ENCODE measurements at regions not wholly inside any gene's neighbourhood (a gene's known extent, or its start where the extent isn't known, plus 50 kb on each side); places are given as distances from the start of the nearest gene placed in this dataset.
"Not testable (repeated sequence)": the region's sequence is repeated elsewhere in the genome, so short reads cannot be mapped to it uniquely, and the experiment has no call there.

DNA sequence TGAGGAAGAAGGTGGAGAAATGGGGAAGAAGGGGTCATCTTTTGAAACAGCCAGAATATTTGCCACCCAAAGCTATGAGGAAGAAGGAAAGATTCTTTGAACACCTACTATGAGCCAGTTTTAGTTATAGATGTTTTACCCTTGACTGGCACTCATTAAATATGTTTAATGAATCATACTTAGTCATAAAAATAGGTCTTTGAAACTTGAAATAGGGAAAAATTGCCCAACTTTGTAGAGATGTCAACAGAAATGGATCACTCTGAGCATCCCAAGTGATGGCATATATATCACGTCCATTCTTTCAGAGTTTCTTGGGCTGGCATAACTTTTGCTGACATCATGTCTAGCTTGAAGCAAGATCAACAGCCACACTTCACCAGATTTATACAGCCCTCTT is 263.5 kb downstream of the RPAP3 start:
- CTCF ChIA-PET = interaction anchor here (1.7 kb wide), 1 partner anchor 45 kb away, joined by 4 read pairs; no protein-coding TSS in a partner anchor
- no peak for TF ChIP-seq CTCF (IDR thresholded peaks at IDR 0.05; ENCODE audit: insufficient read depth, low read length, missing control alignments)
- POLR2A ChIA-PET = no interaction called here
- DNase-seq (ENCODE audit: low read depth, low spot score) = no peak
- H3K4me3 ChIP-seq (ENCODE audit: low read depth, low read length) = no peak overlapping the region

DNA sequence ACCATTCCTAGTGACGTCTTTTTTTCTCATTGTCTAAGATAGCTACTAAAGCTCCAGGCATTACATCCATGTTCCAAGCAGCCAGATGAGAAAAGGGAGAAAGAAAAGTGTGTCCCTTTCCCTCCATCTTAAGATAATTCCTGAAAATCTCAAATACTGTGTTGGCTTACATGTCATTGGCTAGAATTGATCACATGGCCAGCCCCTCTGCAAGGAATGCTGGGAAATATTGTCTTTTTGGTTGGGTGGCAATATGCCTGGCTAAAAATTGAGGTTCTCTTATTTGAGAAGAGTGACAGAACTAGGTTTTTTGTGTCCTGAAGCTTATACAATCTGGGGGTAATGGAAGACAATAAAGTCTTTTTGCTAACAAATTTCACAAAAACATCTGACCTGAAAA is 264.3 kb downstream of the RPAP3 start:
- ChIA-PET POLR2A (no interaction called here), CTCF (interaction anchor here (1.7 kb wide), 1 partner anchor 44 kb away, joined by 4 read pairs; no protein-coding TSS in a partner anchor)
- no peak overlapping the region for H3K4me3 ChIP-seq (ENCODE audit: low read depth, low read length)
- no peak for TF ChIP-seq CTCF (IDR thresholded peaks at IDR 0.05; ENCODE audit: insufficient read depth, low read length, missing control alignments)
- DNase-seq (ENCODE audit: low read depth, low spot score) = no peak

DNA sequence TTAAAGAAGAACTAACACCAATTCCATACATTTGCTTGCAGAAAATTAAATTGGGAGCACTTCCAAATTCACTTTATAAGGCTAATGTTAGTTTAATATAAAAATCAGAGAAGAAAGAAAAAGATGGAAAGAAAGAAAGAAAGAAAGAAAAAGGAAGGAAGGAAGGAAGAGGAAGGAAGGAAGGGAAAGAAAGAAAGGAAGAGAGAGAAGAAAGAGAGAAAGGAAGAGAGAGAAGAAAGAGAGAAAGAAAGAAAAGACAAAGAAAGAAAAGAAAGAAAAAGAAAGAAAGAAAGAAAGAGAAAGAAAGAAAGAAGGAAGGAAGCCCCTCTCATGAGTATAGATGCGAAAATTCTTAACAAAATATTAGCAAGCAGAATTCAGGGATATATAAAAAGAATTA is 267.7 kb downstream of the RPAP3 start:
- ChIA-PET POLR2A (no interaction called here), CTCF (no interaction called here)
- no peak for DNase-seq (ENCODE audit: low read depth, low spot score)
- no peak for TF ChIP-seq CTCF (IDR thresholded peaks at IDR 0.05; ENCODE audit: insufficient read depth, low read length, missing control alignments)
- no peak overlapping the region for H3K4me3 ChIP-seq (ENCODE audit: low read depth, low read length)

DNA sequence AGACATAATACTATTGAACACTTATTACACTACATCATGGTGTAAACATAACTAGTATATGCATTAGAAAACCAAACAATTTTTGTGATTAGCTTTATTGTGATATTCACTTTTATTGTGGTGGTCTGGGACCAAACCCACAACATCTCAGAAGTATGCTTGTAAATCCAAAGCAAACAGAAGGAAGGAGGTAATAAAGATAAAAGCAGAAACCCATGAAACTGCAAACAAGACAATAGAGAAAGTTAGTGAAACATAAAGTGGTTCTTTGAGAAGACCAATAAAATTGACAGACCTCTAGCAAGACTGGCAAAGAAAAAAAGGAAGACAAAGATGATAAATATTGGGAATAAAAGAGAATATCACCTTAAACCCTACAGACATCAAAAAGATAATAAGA is 268.3 kb downstream of the RPAP3 start:
- DNase-seq (ENCODE audit: low read depth, low spot score) = no peak
- ChIA-PET POLR2A (no interaction called here), CTCF (no interaction called here)
- no peak for TF ChIP-seq CTCF (IDR thresholded peaks at IDR 0.05; ENCODE audit: insufficient read depth, low read length, missing control alignments)
- H3K4me3 ChIP-seq (ENCODE audit: low read depth, low read length) = no peak overlapping the region

- CTCF ChIA-PET = no interaction called here
- POLR2A ChIA-PET = no interaction called here
- H3K4me3 ChIP-seq (ENCODE audit: low read depth, low read length) = no peak overlapping the region
- DNase-seq (ENCODE audit: low read depth, low spot score) = no peak
- no peak for TF ChIP-seq CTCF (IDR thresholded peaks at IDR 0.05; ENCODE audit: insufficient read depth, low read length, missing control alignments)
Observed at GRCh38 chr12:47433876-47434275, 272.0 kb downstream of the RPAP3 start.

DNA sequence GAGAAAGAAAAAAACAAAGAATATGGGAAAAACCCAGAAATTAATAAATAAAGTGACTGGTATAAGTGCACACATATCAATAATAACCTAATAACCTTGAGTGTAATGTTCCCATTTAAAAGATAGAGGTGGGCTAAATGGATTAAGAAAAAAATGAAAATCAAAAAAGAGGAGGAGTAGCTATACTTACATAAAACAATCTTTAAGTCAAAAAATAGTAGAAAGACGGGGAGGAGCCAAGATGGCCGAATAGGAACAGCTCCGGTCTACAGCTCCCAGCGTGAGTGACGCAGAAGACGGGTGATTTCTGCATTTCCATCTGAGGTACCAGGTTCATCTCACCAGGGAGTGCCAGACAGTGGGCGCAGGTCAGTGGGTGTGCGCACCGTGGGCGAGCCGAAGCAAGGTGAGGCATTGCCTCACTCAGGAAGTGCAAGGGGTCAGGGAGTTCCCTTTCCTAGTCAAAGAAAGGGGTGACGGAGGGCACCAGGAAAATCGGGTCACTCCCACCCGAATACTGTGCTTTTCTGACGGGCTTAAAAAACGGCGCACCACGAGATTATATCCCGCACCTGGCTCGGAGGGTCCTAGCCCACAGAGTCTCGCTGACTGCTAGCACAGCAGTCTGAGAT is 279.0 kb downstream of the RPAP3 start:
- POLR2A ChIA-PET = not testable (repeated sequence)
- CTCF ChIA-PET = interaction anchor here (1.2 kb wide), 1 partner anchor 357 kb away, joined by 5 read pairs; no protein-coding TSS in a partner anchor

GRCh38 chr12:47422611-47423010 is 283.2 kb downstream of the RPAP3 start:
- ChIA-PET CTCF (no interaction called here), POLR2A (no interaction called here)
- H3K4me3 ChIP-seq (ENCODE audit: low read depth, low read length) = no peak overlapping the region
- no peak for TF ChIP-seq CTCF (IDR thresholded peaks at IDR 0.05; ENCODE audit: insufficient read depth, low read length, missing control alignments)
- DNase-seq (ENCODE audit: low read depth, low spot score) = no peak

More for the DNA sequence above, 279.0 kb downstream of the RPAP3 start:
- DNase-seq (ENCODE audit: low read depth, low spot score); H3K4me3 ChIP-seq (ENCODE audit: low read depth, low read length): not testable (repeated sequence)
